HepG2 (cell line): ENCODE measurements at regions not wholly inside any gene's neighbourhood (a gene's known extent, or its start where the extent isn't known, plus 50 kb on each side); places are given as distances from the start of the nearest gene placed in this dataset.

ENCODE experiments used
- ATF1 ChIP-seq: IDR thresholded peaks from 2 replicates; pipeline ENCODE4 v1.6.1; 2016; ENCODE audit warnings: mild to moderate bottlenecking, control low read depth
- BATF2 ChIP-seq: sonication (generic); formaldehyde crosslinking; IDR thresholded peaks from 2 replicates; pipeline ENCODE4 v1.8.0; 2022; ENCODE audit warnings: mild to moderate bottlenecking, missing genetic modification reagents, moderate library complexity
- FOXO1 ChIP-seq: sonication (generic); formaldehyde crosslinking; IDR thresholded peaks from 2 replicates; pipeline ENCODE4 v1.4.0; 2020; ENCODE audit warnings: missing genetic modification reagents
- HOXA9 ChIP-seq: sonication (generic); formaldehyde crosslinking; IDR thresholded peaks from 2 replicates; pipeline ENCODE4 v1.8.1; 2022; ENCODE audit warnings: missing genetic modification reagents, mild to moderate bottlenecking, moderate library complexity, borderline replicate concordance
- MEIS2 ChIP-seq: sonication (generic); formaldehyde crosslinking; IDR thresholded peaks from 2 replicates; pipeline ENCODE4 v1.9.0; 2021; ENCODE audit warnings: mild to moderate bottlenecking, missing genetic modification reagents
- MIER3 ChIP-seq: IDR thresholded peaks from 2 replicates; pipeline ENCODE4 v1.6.1; 2016; ENCODE audit warnings: missing compliant biosample characterization, borderline replicate concordance
- NCOR1 ChIP-seq: fragments of 200-600 bp; sonication (generic); IDR thresholded peaks from 2 replicates; pipeline ENCODE4 v1.7.0; 2017; ENCODE audit warnings: antibody characterized with exemption, low read length, borderline replicate concordance
- NFYB ChIP-seq: sonication (generic); formaldehyde crosslinking; IDR thresholded peaks from 2 replicates; pipeline ENCODE4 v1.4.0; 2020; ENCODE audit warnings: missing genetic modification reagents
- NR2F2 ChIP-seq: IDR thresholded peaks from 2 replicates; pipeline ENCODE4 v1.6.1; 2012; ENCODE audit warnings: low read depth, inconsistent platforms, borderline replicate concordance
- SATB2 ChIP-seq: sonication (generic); formaldehyde crosslinking; IDR thresholded peaks from 2 replicates; pipeline ENCODE4 v1.5.0; 2020; ENCODE audit warnings: missing genetic modification reagents
- SP5 ChIP-seq: IDR thresholded peaks from 2 replicates; pipeline ENCODE4 v1.6.1; 2016; ENCODE audit warnings: low read depth, borderline replicate concordance
- U2AF1 ChIP-seq: fragments of 200-400 bp; formaldehyde crosslinking; optimal IDR thresholded peaks from 2 replicates; pipeline ENCODE3; 2017; ENCODE audit warnings: mild to moderate bottlenecking, low read depth, low read length
- ZBED4 ChIP-seq: sonication (generic); formaldehyde crosslinking; IDR thresholded peaks from 2 replicates; pipeline ENCODE4 v1.4.0; 2020; ENCODE audit warnings: missing genetic modification reagents, borderline replicate concordance
- ZBTB2 ChIP-seq: sonication (generic); formaldehyde crosslinking; IDR thresholded peaks from 2 replicates; pipeline ENCODE4 v1.8.0; 2022; ENCODE audit warnings: low read depth, missing genetic modification reagents
- ZBTB42 ChIP-seq: sonication (generic); formaldehyde crosslinking; IDR thresholded peaks from 2 replicates; pipeline ENCODE4 v1.5.0; 2020; ENCODE audit warnings: mild to moderate bottlenecking, missing genetic modification reagents
- ZBTB46 ChIP-seq: sonication (generic); formaldehyde crosslinking; IDR thresholded peaks from 2 replicates; pipeline ENCODE4 v1.4.0; 2020; ENCODE audit warnings: mild to moderate bottlenecking, missing genetic modification reagents, borderline replicate concordance
- ZFP82 ChIP-seq: sonication (generic); formaldehyde crosslinking; IDR thresholded peaks from 2 replicates; pipeline ENCODE4 v1.5.1; 2020; ENCODE audit warnings: mild to moderate bottlenecking, missing genetic modification reagents, borderline replicate concordance
- ZNF317 ChIP-seq: sonication (generic); formaldehyde crosslinking; IDR thresholded peaks from 2 replicates; pipeline ENCODE4 v1.5.0; 2020; ENCODE audit warnings: mild to moderate bottlenecking, missing genetic modification reagents
- ZNF337 ChIP-seq: sonication (generic); formaldehyde crosslinking; IDR thresholded peaks from 2 replicates; pipeline ENCODE4 v1.5.1; 2020; ENCODE audit warnings: missing genetic modification reagents, low read depth, mild to moderate bottlenecking, borderline replicate concordance
- ZNF660 ChIP-seq: sonication (generic); formaldehyde crosslinking; IDR thresholded peaks from 2 replicates; pipeline ENCODE4 v1.5.1; 2020; ENCODE audit warnings: mild to moderate bottlenecking, low read depth, missing genetic modification reagents, borderline replicate concordance
- ZNF709 ChIP-seq: sonication (generic); formaldehyde crosslinking; IDR thresholded peaks from 2 replicates; pipeline ENCODE4 v1.5.0; 2020; ENCODE audit warnings: mild to moderate bottlenecking, missing genetic modification reagents
- ZNF766 ChIP-seq: sonication (generic); formaldehyde crosslinking; IDR thresholded peaks from 2 replicates; pipeline ENCODE4 v1.5.0; 2020; ENCODE audit warnings: missing genetic modification reagents, borderline replicate concordance
- ZNF788 ChIP-seq: sonication (generic); formaldehyde crosslinking; IDR thresholded peaks from 2 replicates; pipeline ENCODE4 v1.5.0; 2020; ENCODE audit warnings: mild to moderate bottlenecking, missing genetic modification reagents, borderline replicate concordance
- ZSCAN12 ChIP-seq: sonication (generic); formaldehyde crosslinking; IDR thresholded peaks from 2 replicates; pipeline ENCODE4 v1.9.0; 2021; ENCODE audit warnings: mild to moderate bottlenecking, missing genetic modification reagents

- TF ChIP-seq BATF2 (CRISPR knock-in tag) (no peak), ZBTB46 (CRISPR knock-in tag) (no peak), FOXO1 (peak; percentile 35; the same call in 1 of the 2 replicates), U2AF1 (peak; percentile 50), ZNF766 (CRISPR knock-in tag) (no peak), ZSCAN12 (no peak), ATF1 (CRISPR knock-in tag) (no peak), ZFP82 (CRISPR knock-in tag) (no peak), ZNF788 (CRISPR knock-in tag) (0 out of 2 replicates have a peak, but pooled peaks have one; percentile 20), ZBTB42 (CRISPR knock-in tag) (no peak), ZNF660 (no peak), NCOR1 (peak; percentile 73), NR2F2 (peak; percentile 13; the same call in 1 of the 2 replicates), MEIS2 (CRISPR knock-in tag) (0 out of 2 replicates have a peak, but pooled peaks have one; percentile 55), SP5 (CRISPR knock-in tag) (peak; percentile 71), HOXA9 (no peak), NFYB (CRISPR knock-in tag) (no peak), ZNF317 (CRISPR knock-in tag) (no peak), ZBTB2 (no peak), ZNF337 (no peak), MIER3 (CRISPR knock-in tag) (peak; percentile 35; the same call in 1 of the 2 replicates), ZNF709 (CRISPR knock-in tag) (no peak), SATB2 (CRISPR knock-in tag) (no peak), ZBED4 (CRISPR knock-in tag) (no peak)
These were observed 81.3 kb downstream of the FOXL3 start (continued) for GRCh38 chr7:371119-371778.
